ENCODE measurements at regions not wholly inside any gene's neighbourhood (a gene's known extent, or its start where the extent isn't known, plus 50 kb on each side); places are given as distances from the start of the nearest gene placed in this dataset.

DNA sequence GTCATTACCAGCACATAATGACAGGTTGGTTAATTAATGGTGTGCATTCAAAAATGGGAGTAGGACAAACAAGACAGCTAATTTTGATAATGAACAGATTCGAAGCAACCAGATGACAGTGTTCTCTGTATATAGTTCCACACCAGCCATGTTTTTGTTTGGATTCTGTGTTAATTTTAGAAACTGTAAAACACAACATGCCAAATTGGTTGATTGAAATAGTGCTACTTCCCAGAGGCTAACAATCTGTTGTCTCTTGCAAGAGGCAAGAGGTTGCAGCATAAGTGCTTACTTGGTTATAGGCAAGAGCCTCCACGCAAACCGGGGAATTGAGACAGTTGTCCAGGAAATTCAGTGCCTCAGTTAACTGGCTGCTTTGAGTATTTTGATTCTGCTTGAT lies 170.2 kb upstream of the HABP2 start:
- no peak for TF ChIP-seq KLF8 (tag by site-specific recombination; IDR thresholded peaks at IDR 0.05)
- TF ChIP-seq SP7 (tag by site-specific recombination; IDR thresholded peaks at IDR 0.05): peak; percentile 88
- CTCF ChIA-PET: interaction anchor here (0.7 to 1.5 kb wide), 5 partner anchors 12 to 907 kb away, joined by 3 to 7 read pairs (median 4); no protein-coding TSS in a partner anchor

DNA sequence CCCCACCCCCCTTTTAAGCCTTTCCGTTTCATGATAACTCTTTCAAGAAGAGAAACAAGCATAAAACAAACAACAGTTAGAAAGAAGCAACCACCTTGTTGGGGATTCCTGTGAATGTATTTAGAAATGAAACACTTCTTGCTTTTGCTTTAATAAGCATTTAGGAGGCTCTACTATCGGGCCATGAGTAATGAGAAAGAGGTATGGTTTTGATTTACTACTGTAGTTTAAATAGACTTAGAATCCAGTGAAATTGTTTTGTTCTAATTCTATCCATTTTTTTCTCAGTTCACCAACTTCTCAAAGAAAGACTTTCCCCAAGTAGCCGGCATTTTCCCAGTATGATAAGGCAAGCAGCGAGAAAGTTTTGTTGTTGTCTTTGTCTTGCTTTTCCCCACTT lies 168.7 kb upstream of the HABP2 start:
- Histone ChIP-seq H3K4me3 (ENCODE audit: low read depth, low read length) (no peak overlapping the region), H3K4me1 (ENCODE audit: control insufficient read depth, insufficient read depth, low read length) (no peaks in the 10 kb centered on the region; the same call in 1 of the 2 replicates), H3K9me3 (ENCODE audit: control insufficient read depth, insufficient read depth, low read depth, low read length) (no peaks in the 10 kb centered on the region), H3K27ac (ENCODE audit: extremely low read depth, low read depth, low read length) (no peak overlapping the region), H3K36me3 (ENCODE audit: control insufficient read depth in 2 of 2, insufficient read depth in 1 of 2, low read length in 2 of 2) (no peaks in the 10 kb centered on the region)
- ChIA-PET CTCF (interaction anchor here (0.6 to 1.9 kb wide), 14 partner anchors 22 to 910 kb away, joined by 3 to 9 read pairs (median 4); no protein-coding TSS in a partner anchor), POLR2A (interaction anchor here (0.6 kb wide), 1 partner anchor 11 kb away, joined by 4 read pairs; no protein-coding TSS in a partner anchor)
- peak; percentile 62; the same call in 1 of the 2 replicates for TF ChIP-seq PRDM1 (tag by site-specific recombination; IDR thresholded peaks at IDR 0.05)
- no peak for TF ChIP-seq ZNF623 (tag by site-specific recombination; IDR thresholded peaks at IDR 0.05)

More for the DNA sequence above, 170.2 kb upstream of the HABP2 start:
- Histone ChIP-seq H3K9me3 (ENCODE audit: control insufficient read depth, insufficient read depth, low read depth, low read length) (no peaks in the 10 kb centered on the region), H3K27ac (ENCODE audit: extremely low read depth, low read depth, low read length) (no peak overlapping the region), H3K36me3 (ENCODE audit: control insufficient read depth in 2 of 2, insufficient read depth in 1 of 2, low read length in 2 of 2) (no peaks in the 10 kb centered on the region), H3K4me1 (ENCODE audit: control insufficient read depth, insufficient read depth, low read length) (no peaks in the 10 kb centered on the region; the same call in 1 of the 2 replicates), H3K4me3 (ENCODE audit: low read depth, low read length) (no peak overlapping the region)
- POLR2A ChIA-PET: no interaction called here

DNA sequence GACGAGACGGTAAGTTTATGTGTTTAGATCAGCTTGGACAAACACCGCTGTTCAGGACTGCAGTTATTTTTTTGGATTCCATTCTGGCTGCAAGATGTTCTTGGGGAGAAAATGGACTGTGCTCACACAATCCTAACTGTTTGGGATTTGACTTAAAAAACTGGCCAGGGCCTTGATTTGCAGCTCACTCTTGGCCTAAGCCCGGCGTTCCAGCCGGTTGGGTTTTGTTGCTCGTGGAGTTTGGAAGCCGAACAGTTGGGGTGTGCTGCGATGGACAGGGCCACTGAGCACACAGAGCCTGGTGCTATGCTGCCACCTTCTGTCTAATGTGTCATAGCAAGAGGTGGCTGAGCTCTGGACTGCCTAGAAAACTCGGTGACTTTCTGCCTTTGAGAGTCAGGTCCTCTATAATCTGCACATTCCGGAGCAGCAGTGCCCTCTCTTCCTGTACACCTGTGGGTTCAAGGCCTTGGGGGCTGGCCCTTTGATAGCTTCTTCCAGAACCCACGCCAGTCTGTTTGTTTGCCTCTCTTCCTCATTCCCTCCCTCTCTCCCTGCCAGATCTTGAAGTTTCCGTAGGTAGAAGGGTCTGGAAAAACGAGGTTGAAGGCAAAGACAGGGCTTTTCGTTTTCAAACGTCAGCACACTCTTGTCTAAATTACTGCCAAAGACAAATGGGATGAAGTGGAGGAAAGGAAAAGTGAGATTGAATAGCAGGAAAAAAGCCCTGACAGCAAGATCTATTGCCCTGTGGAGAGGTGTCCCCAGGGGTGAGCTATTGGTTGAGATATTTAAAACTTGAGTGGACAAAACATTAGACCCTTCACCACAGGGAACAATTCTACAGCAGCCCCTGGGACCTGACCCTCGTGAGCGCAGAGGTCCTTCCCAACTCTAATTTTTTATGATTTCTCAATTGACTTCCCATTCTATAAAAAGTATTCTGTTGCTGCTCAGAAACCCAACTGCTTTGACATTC lies 167.5 kb upstream of the HABP2 start:
- ChIA-PET POLR2A (interaction anchor here (0.6 kb wide), 1 partner anchor 212 kb away, joined by 4 read pairs; no protein-coding TSS in a partner anchor), CTCF (interaction anchor here (0.5 to 3.0 kb wide), 51 partner anchors 9 to 1670 kb away, joined by 3 to 18 read pairs (median 4); no protein-coding TSS in a partner anchor)
- Histone ChIP-seq H3K9me3 (ENCODE audit: control insufficient read depth, insufficient read depth, low read depth, low read length) (no peaks in the 10 kb centered on the region), H3K27ac (ENCODE audit: extremely low read depth, low read depth, low read length) (no peak overlapping the region; the same call in 1 of the 2 replicates), H3K4me3 (ENCODE audit: low read depth, low read length) (no peak overlapping the region), H3K4me1 (ENCODE audit: control insufficient read depth, insufficient read depth, low read length) (no peaks in the 10 kb centered on the region; the same call in 1 of the 2 replicates), H3K36me3 (ENCODE audit: control insufficient read depth in 2 of 2, insufficient read depth in 1 of 2, low read length in 2 of 2) (no peaks in the 10 kb centered on the region)
- TF ChIP-seq ZNF791 (tag by site-specific recombination; IDR thresholded peaks at IDR 0.05) (no peak), ZNF530 (tag by site-specific recombination; IDR thresholded peaks at IDR 0.05; ENCODE audit: low read depth) (no peak), ZNF600 (tag by site-specific recombination; IDR thresholded peaks at IDR 0.05) (peak; percentile 88), PRDM1 (tag by site-specific recombination; IDR thresholded peaks at IDR 0.05) (no peak), ZNF561 (tag by site-specific recombination; IDR thresholded peaks at IDR 0.05; ENCODE audit: borderline replicate concordance) (no peak), ZNF202 (tag by site-specific recombination; IDR thresholded peaks at IDR 0.05; ENCODE audit: borderline replicate concordance) (no peak), ZNF292 (tag by site-specific recombination; IDR thresholded peaks at IDR 0.05; ENCODE audit: borderline replicate concordance, low read depth) (no peak), ZNF121 (tag by site-specific recombination; IDR thresholded peaks at IDR 0.05) (no peak), HOXC10 (CRISPR knock-in tag; IDR thresholded peaks at IDR 0.05) (no peak), GLI4 (tag by site-specific recombination; IDR thresholded peaks at IDR 0.05) (no peak), ZNF274 (IDR thresholded peaks at IDR 0.05; ENCODE audit: low read length) (no peak), ZNF274 (tag by site-specific recombination; IDR thresholded peaks at IDR 0.05; ENCODE audit: borderline replicate concordance) (no peak), GLIS1 (tag by site-specific recombination; IDR thresholded peaks at IDR 0.05) (no peak), ZSCAN30 (tag by site-specific recombination; IDR thresholded peaks at IDR 0.05) (peak; percentile 37; the same call in 1 of the 2 replicates), ZNF777 (tag by site-specific recombination; IDR thresholded peaks at IDR 0.05; ENCODE audit: borderline replicate concordance) (no peak), GFI1B (tag by site-specific recombination; IDR thresholded peaks at IDR 0.05) (no peak), ZNF660 (tag by site-specific recombination; IDR thresholded peaks at IDR 0.05) (peak; percentile 63; the same call in 1 of the 2 replicates)
- TF ChIP-seq, protein P1, sequence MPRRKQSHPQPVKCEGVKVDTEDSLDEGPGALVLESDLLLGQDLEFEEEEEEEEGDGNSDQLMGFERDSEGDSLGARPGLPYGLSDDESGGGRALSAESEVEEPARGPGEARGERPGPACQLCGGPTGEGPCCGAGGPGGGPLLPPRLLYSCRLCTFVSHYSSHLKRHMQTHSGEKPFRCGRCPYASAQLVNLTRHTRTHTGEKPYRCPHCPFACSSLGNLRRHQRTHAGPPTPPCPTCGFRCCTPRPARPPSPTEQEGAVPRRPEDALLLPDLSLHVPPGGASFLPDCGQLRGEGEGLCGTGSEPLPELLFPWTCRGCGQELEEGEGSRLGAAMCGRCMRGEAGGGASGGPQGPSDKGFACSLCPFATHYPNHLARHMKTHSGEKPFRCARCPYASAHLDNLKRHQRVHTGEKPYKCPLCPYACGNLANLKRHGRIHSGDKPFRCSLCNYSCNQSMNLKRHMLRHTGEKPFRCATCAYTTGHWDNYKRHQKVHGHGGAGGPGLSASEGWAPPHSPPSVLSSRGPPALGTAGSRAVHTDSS (tag by site-specific recombination; IDR thresholded peaks at IDR 0.05): no peak
- TF ChIP-seq, protein P2, sequence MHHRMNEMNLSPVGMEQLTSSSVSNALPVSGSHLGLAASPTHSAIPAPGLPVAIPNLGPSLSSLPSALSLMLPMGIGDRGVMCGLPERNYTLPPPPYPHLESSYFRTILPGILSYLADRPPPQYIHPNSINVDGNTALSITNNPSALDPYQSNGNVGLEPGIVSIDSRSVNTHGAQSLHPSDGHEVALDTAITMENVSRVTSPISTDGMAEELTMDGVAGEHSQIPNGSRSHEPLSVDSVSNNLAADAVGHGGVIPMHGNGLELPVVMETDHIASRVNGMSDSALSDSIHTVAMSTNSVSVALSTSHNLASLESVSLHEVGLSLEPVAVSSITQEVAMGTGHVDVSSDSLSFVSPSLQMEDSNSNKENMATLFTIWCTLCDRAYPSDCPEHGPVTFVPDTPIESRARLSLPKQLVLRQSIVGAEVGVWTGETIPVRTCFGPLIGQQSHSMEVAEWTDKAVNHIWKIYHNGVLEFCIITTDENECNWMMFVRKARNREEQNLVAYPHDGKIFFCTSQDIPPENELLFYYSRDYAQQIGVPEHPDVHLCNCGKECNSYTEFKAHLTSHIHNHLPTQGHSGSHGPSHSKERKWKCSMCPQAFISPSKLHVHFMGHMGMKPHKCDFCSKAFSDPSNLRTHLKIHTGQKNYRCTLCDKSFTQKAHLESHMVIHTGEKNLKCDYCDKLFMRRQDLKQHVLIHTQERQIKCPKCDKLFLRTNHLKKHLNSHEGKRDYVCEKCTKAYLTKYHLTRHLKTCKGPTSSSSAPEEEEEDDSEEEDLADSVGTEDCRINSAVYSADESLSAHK (tag by site-specific recombination; IDR thresholded peaks at IDR 0.05): no peak
- TF ChIP-seq, protein P3, sequence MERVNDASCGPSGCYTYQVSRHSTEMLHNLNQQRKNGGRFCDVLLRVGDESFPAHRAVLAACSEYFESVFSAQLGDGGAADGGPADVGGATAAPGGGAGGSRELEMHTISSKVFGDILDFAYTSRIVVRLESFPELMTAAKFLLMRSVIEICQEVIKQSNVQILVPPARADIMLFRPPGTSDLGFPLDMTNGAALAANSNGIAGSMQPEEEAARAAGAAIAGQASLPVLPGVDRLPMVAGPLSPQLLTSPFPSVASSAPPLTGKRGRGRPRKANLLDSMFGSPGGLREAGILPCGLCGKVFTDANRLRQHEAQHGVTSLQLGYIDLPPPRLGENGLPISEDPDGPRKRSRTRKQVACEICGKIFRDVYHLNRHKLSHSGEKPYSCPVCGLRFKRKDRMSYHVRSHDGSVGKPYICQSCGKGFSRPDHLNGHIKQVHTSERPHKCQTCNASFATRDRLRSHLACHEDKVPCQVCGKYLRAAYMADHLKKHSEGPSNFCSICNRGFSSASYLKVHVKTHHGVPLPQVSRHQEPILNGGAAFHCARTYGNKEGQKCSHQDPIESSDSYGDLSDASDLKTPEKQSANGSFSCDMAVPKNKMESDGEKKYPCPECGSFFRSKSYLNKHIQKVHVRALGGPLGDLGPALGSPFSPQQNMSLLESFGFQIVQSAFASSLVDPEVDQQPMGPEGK (tag by site-specific recombination; IDR thresholded peaks at IDR 0.05): no peak

Data from HEK293 (cell line).